SK-N-MC (cell line): ENCODE measurements at regions not wholly inside any gene's neighbourhood (a gene's known extent, or its start where the extent isn't known, plus 50 kb on each side); places are given as distances from the start of the nearest gene placed in this dataset.

Source experiments
- EZH2 ChIP-seq: fragments of 200-600 bp; sonication (generic); IDR thresholded peaks from one replicate; pipeline ENCODE4 v1.6.1; 2017; ENCODE audit warnings: antibody characterized with exemption
- FOXP2 ChIP-seq: optimal IDR thresholded peaks from 2 replicates; pipeline ENCODE3; 2011; ENCODE audit warnings: mild to moderate bottlenecking, moderate library complexity; ENCODE audit not compliant: insufficient read depth; ENCODE audit errors: extremely low read length, control extremely low read depth
- POLR2AphosphoS5 ChIP-seq: IDR thresholded peaks from 2 replicates; pipeline ENCODE4 v1.6.1; 2012; ENCODE audit warnings: mild to moderate bottlenecking, low read depth, low read length, borderline replicate concordance

DNA sequence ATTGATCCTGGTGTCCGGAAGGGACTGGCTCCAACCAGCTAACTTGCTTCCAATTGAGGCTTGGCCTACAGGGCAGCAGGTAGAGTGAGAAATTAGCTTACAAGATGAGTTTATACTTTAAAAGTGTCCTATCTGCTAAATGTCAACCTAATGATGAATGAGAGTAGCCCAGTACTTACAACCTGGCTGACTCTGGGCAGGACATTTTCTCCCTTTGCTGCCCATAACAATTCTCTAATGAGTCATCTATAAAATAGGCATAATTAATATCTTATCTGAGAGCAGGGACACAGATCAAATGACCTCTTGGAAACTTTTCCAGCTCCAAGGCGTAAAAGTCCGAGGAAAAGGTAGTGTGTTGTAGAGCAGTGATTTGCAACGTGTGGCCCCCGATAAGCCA lies 398.4 kb upstream of the BOD1L1 start:
- TF ChIP-seq POLR2AphosphoS5 (no peak), EZH2 (no peak), FOXP2 (no peak)
